DOHH2 (cell line): ENCODE measurements at regions not wholly inside any gene's neighbourhood (a gene's known extent, or its start where the extent isn't known, plus 50 kb on each side); places are given as distances from the start of the nearest gene placed in this dataset.

ENCODE experiments used
- H3F3A ChIP-seq: fragments of 200-600 bp; sonication (generic), shearing (Covaris generic); 2 replicates; pipeline ENCODE4 v1.6.0; 2016; ENCODE audit warnings: antibody characterized with exemption, mild to moderate bottlenecking; ENCODE audit not compliant: control insufficient read depth, insufficient read depth
- H3K27ac ChIP-seq: fragments of 200-600 bp; sonication (generic); 2 replicates; pipeline ENCODE4 v1.5.1; 2014; ENCODE audit warnings: low read depth, mild to moderate bottlenecking, low read length, moderate library complexity
- H3K27me3 ChIP-seq: fragments of 200-600 bp; sonication (generic); 2 replicates; pipeline ENCODE4 v1.6.1; 2014; ENCODE audit warnings: mild to moderate bottlenecking, low read length, mixed read lengths; ENCODE audit not compliant: control insufficient read depth
- H3K36me3 ChIP-seq: fragments of 200-600 bp; sonication (generic); 2 replicates; pipeline ENCODE4 v1.6.1; 2014; ENCODE audit warnings: mild to moderate bottlenecking, low read length, moderate library complexity, mixed read lengths; ENCODE audit not compliant: control insufficient read depth
- H3K4me1 ChIP-seq: fragments of 200-600 bp; sonication (generic); 2 replicates; pipeline ENCODE4 v1.6.1; 2014; ENCODE audit warnings: mild to moderate bottlenecking, low read length, mixed read lengths; ENCODE audit not compliant: control insufficient read depth
- H3K4me2 ChIP-seq: fragments of 200-600 bp; sonication (generic); 2 replicates; pipeline ENCODE4 v1.6.0; 2014; ENCODE audit warnings: mild to moderate bottlenecking, low read length, moderate library complexity
- H3K4me3 ChIP-seq: fragments of 200-600 bp; sonication (generic); 2 replicates; pipeline ENCODE4 v1.5.1; 2014; ENCODE audit warnings: mild to moderate bottlenecking, low read length, mixed read lengths
- H3K79me2 ChIP-seq: fragments of 200-600 bp; sonication (generic); 2 replicates; pipeline ENCODE4 v1.6.1; 2014; ENCODE audit warnings: mild to moderate bottlenecking, low read length, mixed read lengths; ENCODE audit not compliant: control insufficient read depth
- H3K9me2 ChIP-seq: fragments of 200-600 bp; sonication (generic); replicated peaks from 2 replicates; pipeline ENCODE4 v1.6.1; 2014; ENCODE audit warnings: mild to moderate bottlenecking, low read length, mixed read lengths; ENCODE audit not compliant: control insufficient read depth
- H3K9me3 ChIP-seq: fragments of 200-600 bp; sonication (generic); 2 replicates; pipeline ENCODE4 v1.6.1; 2014; ENCODE audit warnings: antibody characterized with exemption, low read length, mixed read lengths; ENCODE audit not compliant: control insufficient read depth, insufficient read depth
- H4K20me1 ChIP-seq: fragments of 200-600 bp; sonication (generic); 2 replicates; pipeline ENCODE4 v1.6.0; 2014; ENCODE audit warnings: low read depth, mild to moderate bottlenecking, antibody characterized with exemption, low read length, moderate library complexity; ENCODE audit not compliant: control insufficient read depth, insufficient read depth
- EZH2phosphoT487 ChIP-seq: fragments of 200-600 bp; sonication (generic); IDR thresholded peaks from 2 replicates; pipeline ENCODE4 v1.6.1; 2017; ENCODE audit warnings: borderline replicate concordance, mild to moderate bottlenecking, antibody characterized with exemption, low read length, moderate library complexity, mixed read lengths
- TF ChIP-seq, protein P1 (sequence below): fragments of 200-600 bp; sonication (generic); IDR thresholded peaks from one replicate; pipeline ENCODE4 v1.5.1; 2014; ENCODE audit warnings: antibody characterized with exemption, mild to moderate bottlenecking, low read depth, low read length; ENCODE audit not compliant: poor library complexity, severe bottlenecking

DNA sequence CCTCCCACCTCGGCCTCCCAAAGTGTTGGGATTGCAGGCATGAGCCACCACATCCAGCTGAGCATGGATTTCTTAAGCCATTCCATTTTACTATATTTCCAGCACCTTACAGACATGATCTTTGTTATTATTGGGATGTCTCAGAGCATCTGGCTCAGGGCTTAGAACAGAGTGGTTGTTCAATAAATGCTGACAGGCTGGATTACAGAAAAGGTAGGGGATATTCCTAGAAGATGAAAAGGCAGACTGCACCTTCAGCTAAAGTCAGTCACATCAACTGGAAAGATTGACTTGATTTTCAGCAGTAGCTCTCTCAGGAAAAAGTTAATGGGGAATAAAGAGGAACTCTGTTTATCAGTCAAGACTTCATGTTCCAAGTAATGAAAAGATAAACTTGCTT, 360.3 kb upstream of the ERCC4 start:
- H3K4me2 ChIP-seq = no peak overlapping the region
- no peaks in the 10 kb centered on the region for H3K79me2 ChIP-seq
- H3K9me2 ChIP-seq = no peaks in the 10 kb centered on the region
- H4K20me1 ChIP-seq = no peaks in the 10 kb centered on the region
- no peaks in the 10 kb centered on the region for H3F3A ChIP-seq
- no peaks in the 10 kb centered on the region for H3K9me3 ChIP-seq
- H3K4me3 ChIP-seq = no peak overlapping the region
- H3K4me1 ChIP-seq = no peaks in the 10 kb centered on the region
- H3K27ac ChIP-seq = no peak overlapping the region
- no peaks in the 10 kb centered on the region for H3K36me3 ChIP-seq
- no peak for TF ChIP-seq EZH2phosphoT487
- TF ChIP-seq, protein P1, sequence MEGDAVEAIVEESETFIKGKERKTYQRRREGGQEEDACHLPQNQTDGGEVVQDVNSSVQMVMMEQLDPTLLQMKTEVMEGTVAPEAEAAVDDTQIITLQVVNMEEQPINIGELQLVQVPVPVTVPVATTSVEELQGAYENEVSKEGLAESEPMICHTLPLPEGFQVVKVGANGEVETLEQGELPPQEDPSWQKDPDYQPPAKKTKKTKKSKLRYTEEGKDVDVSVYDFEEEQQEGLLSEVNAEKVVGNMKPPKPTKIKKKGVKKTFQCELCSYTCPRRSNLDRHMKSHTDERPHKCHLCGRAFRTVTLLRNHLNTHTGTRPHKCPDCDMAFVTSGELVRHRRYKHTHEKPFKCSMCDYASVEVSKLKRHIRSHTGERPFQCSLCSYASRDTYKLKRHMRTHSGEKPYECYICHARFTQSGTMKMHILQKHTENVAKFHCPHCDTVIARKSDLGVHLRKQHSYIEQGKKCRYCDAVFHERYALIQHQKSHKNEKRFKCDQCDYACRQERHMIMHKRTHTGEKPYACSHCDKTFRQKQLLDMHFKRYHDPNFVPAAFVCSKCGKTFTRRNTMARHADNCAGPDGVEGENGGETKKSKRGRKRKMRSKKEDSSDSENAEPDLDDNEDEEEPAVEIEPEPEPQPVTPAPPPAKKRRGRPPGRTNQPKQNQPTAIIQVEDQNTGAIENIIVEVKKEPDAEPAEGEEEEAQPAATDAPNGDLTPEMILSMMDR = no peak
- H3K27me3 ChIP-seq = no peaks in the 10 kb centered on the region

DNA sequence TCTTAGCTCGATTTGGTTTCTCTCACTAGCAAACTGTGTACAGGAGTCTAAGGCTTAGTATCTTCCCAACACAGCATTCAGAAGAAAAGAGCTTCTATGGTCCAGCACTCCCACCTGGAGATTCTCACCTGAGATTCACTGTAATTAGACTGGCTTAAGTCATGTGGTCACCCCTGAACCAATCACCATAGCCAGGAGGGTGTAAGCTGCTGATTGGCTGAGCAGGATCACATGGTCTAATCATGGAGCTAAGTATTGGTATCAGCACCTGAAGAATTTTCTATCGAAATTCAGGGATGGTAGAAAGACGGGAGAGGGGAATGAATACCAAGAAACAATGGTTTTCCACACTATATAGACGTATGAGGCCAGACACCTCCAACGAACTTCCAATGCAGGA, 359.8 kb upstream of the ERCC4 start:
- TF ChIP-seq, protein P1 = no peak
- no peak for TF ChIP-seq EZH2phosphoT487
- Histone ChIP-seq H3K79me2 (no peaks in the 10 kb centered on the region), H4K20me1 (no peaks in the 10 kb centered on the region), H3K4me3 (no peak overlapping the region), H3K9me2 (no peaks in the 10 kb centered on the region), H3K4me2 (no peak overlapping the region), H3K9me3 (no peaks in the 10 kb centered on the region), H3F3A (no peaks in the 10 kb centered on the region), H3K4me1 (no peaks in the 10 kb centered on the region), H3K36me3 (no peaks in the 10 kb centered on the region), H3K27me3 (no peaks in the 10 kb centered on the region), H3K27ac (no peak overlapping the region)

DNA sequence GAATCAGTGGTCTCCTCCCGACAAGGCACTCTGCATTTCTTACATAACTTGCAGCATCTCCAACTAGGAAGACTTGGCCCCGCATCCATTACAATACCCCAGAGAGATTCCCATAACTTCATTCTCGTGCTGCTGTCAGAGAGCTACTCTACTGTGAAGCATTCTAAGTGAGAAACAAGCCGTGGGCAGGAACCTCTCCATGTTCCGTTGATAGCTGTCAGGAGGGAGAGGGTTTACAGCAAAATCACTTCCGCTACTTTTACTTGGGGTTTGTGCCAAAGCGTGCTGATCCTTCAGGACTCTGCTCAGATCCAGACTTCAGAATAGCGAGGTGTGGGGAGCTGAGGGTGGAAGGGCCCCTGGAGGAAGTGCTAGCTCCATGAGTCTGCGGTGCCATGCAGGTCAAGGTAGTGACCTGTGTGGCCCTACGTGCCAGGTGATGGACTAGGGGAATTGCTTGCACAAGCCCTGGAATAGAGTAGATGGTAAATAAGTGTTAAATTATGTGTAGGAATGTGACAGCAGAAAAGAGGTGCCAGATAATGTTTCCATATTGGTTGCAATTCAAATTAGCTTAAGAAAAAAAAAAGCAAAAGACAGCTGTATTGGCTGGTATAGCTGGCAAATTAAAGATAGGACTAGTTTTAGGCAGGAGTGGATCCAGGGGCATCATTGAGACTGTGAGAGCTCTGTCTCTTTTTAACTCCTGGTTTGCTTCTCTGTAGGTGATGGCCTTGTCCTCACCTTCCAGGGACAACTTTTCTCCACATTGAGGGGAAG, 358.5 kb upstream of the ERCC4 start:
- H3K27ac ChIP-seq = no peak overlapping the region
- no peak for TF ChIP-seq EZH2phosphoT487
- TF ChIP-seq, protein P1 = no peak
- H3K9me3 ChIP-seq = no peaks in the 10 kb centered on the region
- H3K4me2 ChIP-seq = no peak overlapping the region
- H3K27me3 ChIP-seq = no peaks in the 10 kb centered on the region
- H3F3A ChIP-seq = no peaks in the 10 kb centered on the region
- no peak overlapping the region for H3K4me3 ChIP-seq
- H3K4me1 ChIP-seq = no peaks in the 10 kb centered on the region
- H3K79me2 ChIP-seq = no peaks in the 10 kb centered on the region
- no peaks in the 10 kb centered on the region for H4K20me1 ChIP-seq
- no peaks in the 10 kb centered on the region for H3K36me3 ChIP-seq
- no peaks in the 10 kb centered on the region for H3K9me2 ChIP-seq
